ENCODE measurements at regions not wholly inside any gene's neighbourhood (a gene's known extent, or its start where the extent isn't known, plus 50 kb on each side); places are given as distances from the start of the nearest gene placed in this dataset.

- peaks cover 4% of the 10 kb centered on the region for H3K9me3 Mint-ChIP-seq (ENCODE audit: low read depth, unreplicated experiment)
- CTCF ChIA-PET: no interaction called here
- TF ChIP-seq CTCF (IDR thresholded peaks at IDR 0.05; ENCODE audit: unreplicated experiment): no peak
- no peaks in the 10 kb centered on the region for H3K36me3 Mint-ChIP-seq (ENCODE audit: insufficient read depth, unreplicated experiment)
- H3K27ac Mint-ChIP-seq (ENCODE audit: unreplicated experiment): no peak overlapping the region
- peaks cover 39% of the 10 kb centered on the region for H3K27me3 Mint-ChIP-seq (ENCODE audit: unreplicated experiment)
- H3K4me3 Mint-ChIP-seq (ENCODE audit: low read depth, unreplicated experiment): no peak overlapping the region
- no peak for DNase-seq
- intact Hi-C loops (cut with micrococcal nuclease; ENCODE audit: unreplicated experiment): no loop called here
- no peaks in the 10 kb centered on the region for H3K4me1 Mint-ChIP-seq (ENCODE audit: low read depth, unreplicated experiment)
- BruUV-seq (replicated peaks): no TSS peak
These were observed 209.1 kb downstream of the SNX19 start for GRCh38 chr11:130707217-130707616.

GRCh38 chr11:130709531-130709930 lies 206.7 kb downstream of the SNX19 start:
- H3K27ac Mint-ChIP-seq (ENCODE audit: unreplicated experiment): no peak overlapping the region
- H3K36me3 Mint-ChIP-seq (ENCODE audit: insufficient read depth, unreplicated experiment): no peaks in the 10 kb centered on the region
- DNase-seq: no peak
- CTCF ChIA-PET: no interaction called here
- TF ChIP-seq CTCF (IDR thresholded peaks at IDR 0.05; ENCODE audit: unreplicated experiment): no peak
- H3K4me1 Mint-ChIP-seq (ENCODE audit: low read depth, unreplicated experiment): no peaks in the 10 kb centered on the region
- intact Hi-C loops (cut with micrococcal nuclease; ENCODE audit: unreplicated experiment): no loop called here
- H3K27me3 Mint-ChIP-seq (ENCODE audit: unreplicated experiment): peaks cover 55% of the 10 kb centered on the region
- BruUV-seq (replicated peaks): no TSS peak
- peaks cover 4% of the 10 kb centered on the region for H3K9me3 Mint-ChIP-seq (ENCODE audit: low read depth, unreplicated experiment)
- H3K4me3 Mint-ChIP-seq (ENCODE audit: low read depth, unreplicated experiment): no peak overlapping the region

- DNase-seq: no peak
- intact Hi-C loops (cut with micrococcal nuclease; ENCODE audit: unreplicated experiment): no loop called here
- Mint-ChIP-seq H3K27ac (ENCODE audit: unreplicated experiment) (no peak overlapping the region), H3K36me3 (ENCODE audit: insufficient read depth, unreplicated experiment) (no peaks in the 10 kb centered on the region), H3K4me3 (ENCODE audit: low read depth, unreplicated experiment) (no peak overlapping the region), H3K9me3 (ENCODE audit: low read depth, unreplicated experiment) (peaks cover 4% of the 10 kb centered on the region), H3K27me3 (ENCODE audit: unreplicated experiment) (peaks cover 60% of the 10 kb centered on the region), H3K4me1 (ENCODE audit: low read depth, unreplicated experiment) (no peaks in the 10 kb centered on the region)
- no peak for TF ChIP-seq CTCF (IDR thresholded peaks at IDR 0.05; ENCODE audit: unreplicated experiment)
- CTCF ChIA-PET: no interaction called here
- BruUV-seq (replicated peaks): no TSS peak
These were observed 206.3 kb downstream of the SNX19 start for GRCh38 chr11:130710021-130710420.

GRCh38 chr11:130710497-130711012 lies 205.7 kb downstream of the SNX19 start:
- CTCF ChIA-PET: no interaction called here
- H3K4me1 Mint-ChIP-seq (ENCODE audit: low read depth, unreplicated experiment): no peaks in the 10 kb centered on the region
- BruUV-seq (replicated peaks): no TSS peak
- no peak overlapping the region for H3K4me3 Mint-ChIP-seq (ENCODE audit: low read depth, unreplicated experiment)
- H3K27me3 Mint-ChIP-seq (ENCODE audit: unreplicated experiment): peaks cover 63% of the 10 kb centered on the region
- H3K27ac Mint-ChIP-seq (ENCODE audit: unreplicated experiment): no peak overlapping the region
- no peaks in the 10 kb centered on the region for H3K36me3 Mint-ChIP-seq (ENCODE audit: insufficient read depth, unreplicated experiment)
- intact Hi-C loops (cut with micrococcal nuclease; ENCODE audit: unreplicated experiment): no loop called here
- DNase-seq: no peak
- no peak for TF ChIP-seq CTCF (IDR thresholded peaks at IDR 0.05; ENCODE audit: unreplicated experiment)
- H3K9me3 Mint-ChIP-seq (ENCODE audit: low read depth, unreplicated experiment): peaks cover 4% of the 10 kb centered on the region

All from Calu3 (cell line).